SU-DHL-6 (cell line): ENCODE measurements at regions not wholly inside any gene's neighbourhood (a gene's known extent, or its start where the extent isn't known, plus 50 kb on each side); places are given as distances from the start of the nearest gene placed in this dataset.
A peak's percentile ranks its signal among the peaks of the same experiment; 100 is the strongest.

Experiments
- H2AFZ ChIP-seq: fragments of 200-600 bp; sonication (generic); 2 replicates; pipeline ENCODE4 v1.6.1; 2014; ENCODE audit warnings: low read depth, mild to moderate bottlenecking, moderate library complexity, mixed read lengths, antibody characterized with exemption, low read length; ENCODE audit not compliant: severe bottlenecking
- H3F3A ChIP-seq: fragments of 200-600 bp; shearing (Covaris generic); 2 replicates; pipeline ENCODE4 v1.6.0; 2016; ENCODE audit warnings: antibody characterized with exemption, mild to moderate bottlenecking; ENCODE audit not compliant: insufficient read depth
- H3K27ac ChIP-seq: fragments of 200-600 bp; sonication (generic); 2 replicates; pipeline ENCODE4 v1.5.1; 2016; ENCODE audit warnings: low read depth, mild to moderate bottlenecking, low read length, moderate library complexity, mixed read lengths
- H3K27me3 ChIP-seq: fragments of 200-600 bp; sonication (generic), shearing (Covaris generic); 2 replicates; pipeline ENCODE4 v1.6.0; 2014; ENCODE audit warnings: mild to moderate bottlenecking, low read length
- H3K36me3 ChIP-seq: fragments of 200-600 bp; sonication (generic); 2 replicates; pipeline ENCODE4 v1.6.1; 2014; ENCODE audit warnings: mild to moderate bottlenecking, low read length, mixed read lengths
- H3K4me2 ChIP-seq: fragments of 300-600, 200-600 bp; shearing (Covaris generic), sonication (generic); 2 replicates; pipeline ENCODE4 v1.6.0; 2014; ENCODE audit warnings: low read length, low read depth, mild to moderate bottlenecking; ENCODE audit not compliant: poor library complexity, severe bottlenecking
- H3K4me3 ChIP-seq: fragments of 200-600 bp; sonication (generic); 2 replicates; pipeline ENCODE4 v1.5.1; 2014; ENCODE audit warnings: antibody characterized with exemption, low read length, mild to moderate bottlenecking, mixed read lengths; ENCODE audit not compliant: insufficient read depth, poor library complexity, severe bottlenecking
- H3K79me2 ChIP-seq: fragments of 200-600 bp; sonication (generic); 2 replicates; pipeline ENCODE4 v1.6.1; 2014; ENCODE audit warnings: mild to moderate bottlenecking, low read length, moderate library complexity; ENCODE audit not compliant: insufficient read depth
- H3K9ac ChIP-seq: fragments of 200-600 bp; sonication (generic); 2 replicates; pipeline ENCODE4 v1.7.0; 2014; ENCODE audit warnings: mild to moderate bottlenecking, low read length
- H3K9me2 ChIP-seq: fragments of 200-600 bp; sonication (generic); replicated peaks from 2 replicates; pipeline ENCODE4 v1.6.1; 2014; ENCODE audit warnings: low read length; ENCODE audit not compliant: insufficient read depth
- H3K9me3 ChIP-seq: fragments of 200-600 bp; sonication (generic); 2 replicates; pipeline ENCODE4 v1.6.1; 2014; ENCODE audit warnings: low read length, mixed read lengths; ENCODE audit not compliant: insufficient read depth
- H4K20me1 ChIP-seq: fragments of 200-600 bp; sonication (generic); 2 replicates; pipeline ENCODE4 v1.6.1; 2014; ENCODE audit warnings: low read depth, mild to moderate bottlenecking, antibody characterized with exemption, low read length, moderate library complexity, mixed read lengths
- CTCF ChIP-seq: fragments of 200-600 bp; sonication (generic); IDR thresholded peaks from one replicate; pipeline ENCODE4 v1.5.1; 2017; ENCODE audit warnings: antibody characterized with exemption, mild to moderate bottlenecking, low read length, moderate library complexity; ENCODE audit not compliant: insufficient read depth, poor library complexity, severe bottlenecking
- EZH2phosphoT487 ChIP-seq: fragments of 200-600 bp; sonication (generic), shearing (Covaris generic); conservative IDR thresholded peaks from 2 replicates; pipeline ENCODE4 v1.6.1; 2018; ENCODE audit warnings: mild to moderate bottlenecking, antibody characterized with exemption, low read length, moderate library complexity, mixed read lengths

GRCh38 chr5:125375143-125375542 lies 628.7 kb upstream of the ZNF608 start:
- Histone ChIP-seq H3K9me3 (no peaks in the 10 kb centered on the region), H4K20me1 (no peaks in the 10 kb centered on the region), H3K4me2 (no peak overlapping the region), H3K27ac (no peak overlapping the region), H3F3A (no peaks in the 10 kb centered on the region), H3K27me3 (no peaks in the 10 kb centered on the region), H3K9ac (no peak overlapping the region), H3K79me2 (no peaks in the 10 kb centered on the region), H3K9me2 (no peaks in the 10 kb centered on the region), H3K4me3 (no peak overlapping the region), H3K36me3 (no peaks in the 10 kb centered on the region), H2AFZ (peak overlapping the region; percentile 76)
- TF ChIP-seq CTCF (no peak), EZH2phosphoT487 (no peak)

- Histone ChIP-seq H3K9me2 (no peaks in the 10 kb centered on the region), H3K27me3 (no peaks in the 10 kb centered on the region), H2AFZ (no peak overlapping the region), H4K20me1 (no peaks in the 10 kb centered on the region), H3K36me3 (no peaks in the 10 kb centered on the region), H3K4me3 (no peak overlapping the region), H3K79me2 (no peaks in the 10 kb centered on the region), H3F3A (no peaks in the 10 kb centered on the region), H3K4me2 (no peak overlapping the region), H3K9ac (no peak overlapping the region), H3K9me3 (no peaks in the 10 kb centered on the region), H3K27ac (no peak overlapping the region)
- no peak for TF ChIP-seq CTCF
- no peak for TF ChIP-seq EZH2phosphoT487
Observed at GRCh38 chr5:125376059-125376641, 629.7 kb upstream of the ZNF608 start.

- no peaks in the 10 kb centered on the region for H3K36me3 ChIP-seq
- H3K79me2 ChIP-seq: no peaks in the 10 kb centered on the region
- H3K4me3 ChIP-seq: no peak overlapping the region
- no peak for TF ChIP-seq EZH2phosphoT487
- no peak for TF ChIP-seq CTCF
- H2AFZ ChIP-seq: no peak overlapping the region
- H4K20me1 ChIP-seq: no peaks in the 10 kb centered on the region
- H3K9ac ChIP-seq: no peak overlapping the region
- no peaks in the 10 kb centered on the region for H3K9me3 ChIP-seq
- H3K9me2 ChIP-seq: no peaks in the 10 kb centered on the region
- no peak overlapping the region for H3K4me2 ChIP-seq
- no peaks in the 10 kb centered on the region for H3F3A ChIP-seq
- no peak overlapping the region for H3K27ac ChIP-seq
- no peaks in the 10 kb centered on the region for H3K27me3 ChIP-seq
Observed at GRCh38 chr5:125377141-125377540, 630.7 kb upstream of the ZNF608 start.

- no peak overlapping the region for H3K4me2 ChIP-seq
- H2AFZ ChIP-seq: no peak overlapping the region
- H3K4me3 ChIP-seq: no peak overlapping the region
- no peak for TF ChIP-seq CTCF
- no peak for TF ChIP-seq EZH2phosphoT487
- no peaks in the 10 kb centered on the region for H3K79me2 ChIP-seq
- H3K9ac ChIP-seq: no peak overlapping the region
- H3K36me3 ChIP-seq: no peaks in the 10 kb centered on the region
- H3K27ac ChIP-seq: no peak overlapping the region
- H4K20me1 ChIP-seq: no peaks in the 10 kb centered on the region
- H3K27me3 ChIP-seq: no peaks in the 10 kb centered on the region
- no peaks in the 10 kb centered on the region for H3K9me2 ChIP-seq
- H3F3A ChIP-seq: no peaks in the 10 kb centered on the region
- no peaks in the 10 kb centered on the region for H3K9me3 ChIP-seq
Observed at GRCh38 chr5:125381290-125381689, 634.9 kb upstream of the ZNF608 start.
